Peyer's patch (tissue), 4 donors: ENCODE measurements at regions not wholly inside any gene's neighbourhood (a gene's known extent, or its start where the extent isn't known, plus 50 kb on each side); places are given as distances from the start of the nearest gene placed in this dataset.

Experiments used
- DNase-seq, 3 donors: peaks; one replicate each; pipeline ENCODE4 v3.0.0-alpha.2; 2017 to 2019
- H3K27ac ChIP-seq, 4 donors: fragments of 200-600 bp; sonication (generic); one replicate each; pipeline ENCODE4 v1.5.1; 2016 to 2019
- H3K27me3 ChIP-seq, 2 donors: fragments of 200-600 bp; sonication (generic); one replicate each; pipeline ENCODE4 v1.5.1; 2019
- H3K36me3 ChIP-seq, 3 donors: fragments of 200-600 bp; sonication (generic); one replicate each; pipeline ENCODE4 v1.5.1; 2016 to 2019
- H3K4me1 ChIP-seq, 4 donors: fragments of 200-600 bp; sonication (generic); one replicate each; pipeline ENCODE4 v1.5.1; 2016 to 2019
- H3K4me3 ChIP-seq, 4 donors: fragments of 200-600 bp; sonication (generic); 1 replicate in 3 of 4; 2 replicates in 1 of 4; pipeline ENCODE4 v1.5.1; 2016 to 2019; ENCODE audit warnings: mild to moderate bottlenecking in 1 of 4
- H3K9me3 ChIP-seq, 4 donors: fragments of 200-600 bp; sonication (generic); one replicate each; pipeline ENCODE4 v1.5.1; 2016 to 2019; ENCODE audit warnings: mild to moderate bottlenecking in 1 of 4
- POLR2A ChIP-seq, 2 donors: fragments of 450-650 bp; IDR thresholded peaks; one replicate each; pipeline ENCODE4 v1.5.1; 2017; ENCODE audit warnings: antibody characterized with exemption in 2 of 2, mild to moderate bottlenecking in 2 of 2, moderate library complexity in 2 of 2
- TF ChIP-seq, protein P1 (sequence below), 6 experiments: fragments of 450-650 bp in 4 of 6; fragments of 200-600 bp in 2 of 6; sonication (generic) in 1 of 6; IDR thresholded peaks; one replicate each; pipeline ENCODE4 v1.5.1; 2017 to 2019; ENCODE audit warnings: antibody characterized with exemption in 6 of 6, mild to moderate bottlenecking in 3 of 6, moderate library complexity in 1 of 6

DNA sequence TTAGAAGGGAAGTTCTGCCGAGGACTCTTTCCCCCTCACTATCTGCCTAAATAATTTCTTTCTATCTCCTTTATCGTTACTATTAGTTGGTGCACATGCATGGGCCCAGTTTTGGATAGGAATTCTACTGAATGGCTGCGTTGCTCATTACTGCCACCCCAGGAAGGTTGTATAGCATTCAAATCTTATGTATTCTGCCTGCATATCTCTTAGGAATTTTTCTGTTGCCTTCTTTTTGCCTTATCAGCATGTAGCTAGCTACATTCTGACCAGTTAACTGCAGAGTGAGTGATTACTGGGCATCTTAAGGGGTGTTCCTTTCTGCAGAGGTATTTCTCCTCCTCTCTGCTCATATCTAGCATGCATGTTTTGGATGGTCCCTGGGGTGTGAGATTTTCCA, 239.6 kb downstream of the TDRD15 start:
- TF ChIP-seq POLR2A (IDR thresholded peaks at IDR 0.05) = no peak
- TF ChIP-seq, protein P1, sequence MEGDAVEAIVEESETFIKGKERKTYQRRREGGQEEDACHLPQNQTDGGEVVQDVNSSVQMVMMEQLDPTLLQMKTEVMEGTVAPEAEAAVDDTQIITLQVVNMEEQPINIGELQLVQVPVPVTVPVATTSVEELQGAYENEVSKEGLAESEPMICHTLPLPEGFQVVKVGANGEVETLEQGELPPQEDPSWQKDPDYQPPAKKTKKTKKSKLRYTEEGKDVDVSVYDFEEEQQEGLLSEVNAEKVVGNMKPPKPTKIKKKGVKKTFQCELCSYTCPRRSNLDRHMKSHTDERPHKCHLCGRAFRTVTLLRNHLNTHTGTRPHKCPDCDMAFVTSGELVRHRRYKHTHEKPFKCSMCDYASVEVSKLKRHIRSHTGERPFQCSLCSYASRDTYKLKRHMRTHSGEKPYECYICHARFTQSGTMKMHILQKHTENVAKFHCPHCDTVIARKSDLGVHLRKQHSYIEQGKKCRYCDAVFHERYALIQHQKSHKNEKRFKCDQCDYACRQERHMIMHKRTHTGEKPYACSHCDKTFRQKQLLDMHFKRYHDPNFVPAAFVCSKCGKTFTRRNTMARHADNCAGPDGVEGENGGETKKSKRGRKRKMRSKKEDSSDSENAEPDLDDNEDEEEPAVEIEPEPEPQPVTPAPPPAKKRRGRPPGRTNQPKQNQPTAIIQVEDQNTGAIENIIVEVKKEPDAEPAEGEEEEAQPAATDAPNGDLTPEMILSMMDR (IDR thresholded peaks at IDR 0.05) = no peak
- H3K36me3 ChIP-seq = no peaks in the 10 kb centered on the region
- H3K27ac ChIP-seq = no peak overlapping the region
- no peaks in the 10 kb centered on the region for H3K4me1 ChIP-seq
- H3K9me3 ChIP-seq = no peaks in the 10 kb centered on the region
- DNase-seq = no peak
- H3K27me3 ChIP-seq = no peaks in the 10 kb centered on the region
- H3K4me3 ChIP-seq = no peak overlapping the region

GRCh38 chr2:21367421-21367820, 243.7 kb downstream of the TDRD15 start:
- H3K9me3 ChIP-seq = no peaks in the 10 kb centered on the region
- TF ChIP-seq POLR2A (IDR thresholded peaks at IDR 0.05) = no peak
- TF ChIP-seq, protein P1 (IDR thresholded peaks at IDR 0.05) = no peak
- no peaks in the 10 kb centered on the region for H3K4me1 ChIP-seq
- DNase-seq = no peak
- H3K36me3 ChIP-seq = no peaks in the 10 kb centered on the region
- H3K27ac ChIP-seq = no peak overlapping the region
- no peaks in the 10 kb centered on the region for H3K27me3 ChIP-seq
- H3K4me3 ChIP-seq = no peak overlapping the region

- H3K4me1 ChIP-seq = no peaks in the 10 kb centered on the region
- H3K27ac ChIP-seq = no peak overlapping the region
- no peak for DNase-seq
- H3K4me3 ChIP-seq = no peak overlapping the region
- no peaks in the 10 kb centered on the region for H3K27me3 ChIP-seq
- TF ChIP-seq, protein P1 (IDR thresholded peaks at IDR 0.05) = no peak
- no peak for TF ChIP-seq POLR2A (IDR thresholded peaks at IDR 0.05)
- no peaks in the 10 kb centered on the region for H3K9me3 ChIP-seq
- H3K36me3 ChIP-seq = no peaks in the 10 kb centered on the region
These were observed 246.0 kb downstream of the TDRD15 start for GRCh38 chr2:21369787-21370186.

GRCh38 chr2:21371499-21372003, 247.8 kb downstream of the TDRD15 start:
- TF ChIP-seq, protein P1 (IDR thresholded peaks at IDR 0.05) = no peak
- TF ChIP-seq POLR2A (IDR thresholded peaks at IDR 0.05) = no peak
- H3K36me3 ChIP-seq = no peaks in the 10 kb centered on the region
- no peak for DNase-seq
- no peaks in the 10 kb centered on the region for H3K27me3 ChIP-seq
- no peak overlapping the region for H3K4me3 ChIP-seq
- no peaks in the 10 kb centered on the region for H3K9me3 ChIP-seq
- H3K27ac ChIP-seq = no peak overlapping the region
- no peaks in the 10 kb centered on the region for H3K4me1 ChIP-seq

DNA sequence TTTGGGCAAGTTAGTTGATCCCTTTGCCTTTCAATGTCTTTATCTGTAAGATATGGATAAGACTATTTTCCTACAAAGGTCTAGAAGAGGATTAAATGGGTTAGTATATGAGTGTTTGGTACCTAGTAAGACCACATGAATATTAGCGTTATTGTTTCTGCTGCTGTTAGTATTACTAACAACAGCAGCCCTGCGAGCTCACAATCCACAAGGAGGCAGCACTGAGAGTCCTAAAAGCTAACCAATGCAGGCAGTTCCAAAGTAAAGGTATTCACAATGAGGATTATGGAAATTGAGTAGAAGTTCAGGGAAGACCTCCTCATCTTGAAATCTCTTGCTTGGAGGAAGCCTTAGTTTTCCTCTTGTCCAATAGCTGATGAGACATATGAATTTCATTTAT, 248.9 kb downstream of the TDRD15 start:
- no peak for DNase-seq
- Histone ChIP-seq H3K4me1 (no peaks in the 10 kb centered on the region), H3K27ac (no peak overlapping the region), H3K9me3 (no peaks in the 10 kb centered on the region), H3K27me3 (no peaks in the 10 kb centered on the region), H3K36me3 (no peaks in the 10 kb centered on the region), H3K4me3 (no peak overlapping the region)
- TF ChIP-seq POLR2A (IDR thresholded peaks at IDR 0.05) = no peak
- TF ChIP-seq, protein P1 (IDR thresholded peaks at IDR 0.05) = no peak

- Histone ChIP-seq H3K9me3 (no peaks in the 10 kb centered on the region), H3K27ac (no peak overlapping the region), H3K4me3 (no peak overlapping the region), H3K27me3 (no peaks in the 10 kb centered on the region), H3K4me1 (no peaks in the 10 kb centered on the region), H3K36me3 (no peaks in the 10 kb centered on the region)
- no peak for DNase-seq
- TF ChIP-seq POLR2A (IDR thresholded peaks at IDR 0.05) = no peak
- TF ChIP-seq, protein P1 (IDR thresholded peaks at IDR 0.05) = no peak
These were observed 253.1 kb downstream of the TDRD15 start for GRCh38 chr2:21376864-21377263.
